ENCODE measurements at regions not wholly inside any gene's neighbourhood (a gene's known extent, or its start where the extent isn't known, plus 50 kb on each side); places are given as distances from the start of the nearest gene placed in this dataset.
"Not testable (repeated sequence)": the region's sequence is repeated elsewhere in the genome, so short reads cannot be mapped to it uniquely, and the experiment has no call there.

DNA sequence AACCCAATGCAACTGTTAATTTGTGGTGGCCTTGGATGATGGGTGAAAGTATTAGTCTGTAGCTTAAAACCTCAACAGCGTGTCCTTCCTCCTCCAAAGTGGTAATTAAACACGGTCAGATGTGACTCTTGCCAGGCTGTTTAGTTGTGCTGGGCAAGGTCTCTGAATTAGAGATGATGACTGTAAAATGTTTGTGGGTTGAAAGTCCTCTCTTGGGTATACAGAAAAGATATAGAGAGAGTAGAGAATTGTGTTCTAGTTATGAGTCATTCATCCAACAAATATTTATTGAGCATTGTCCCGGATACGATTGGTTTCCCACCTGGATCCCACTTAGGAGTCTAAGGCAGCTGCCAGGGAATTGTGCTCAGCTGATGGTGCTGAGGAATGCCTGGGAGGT, 343.7 kb downstream of the NPIPA7 start:
- TF ChIP-seq, protein P1, sequence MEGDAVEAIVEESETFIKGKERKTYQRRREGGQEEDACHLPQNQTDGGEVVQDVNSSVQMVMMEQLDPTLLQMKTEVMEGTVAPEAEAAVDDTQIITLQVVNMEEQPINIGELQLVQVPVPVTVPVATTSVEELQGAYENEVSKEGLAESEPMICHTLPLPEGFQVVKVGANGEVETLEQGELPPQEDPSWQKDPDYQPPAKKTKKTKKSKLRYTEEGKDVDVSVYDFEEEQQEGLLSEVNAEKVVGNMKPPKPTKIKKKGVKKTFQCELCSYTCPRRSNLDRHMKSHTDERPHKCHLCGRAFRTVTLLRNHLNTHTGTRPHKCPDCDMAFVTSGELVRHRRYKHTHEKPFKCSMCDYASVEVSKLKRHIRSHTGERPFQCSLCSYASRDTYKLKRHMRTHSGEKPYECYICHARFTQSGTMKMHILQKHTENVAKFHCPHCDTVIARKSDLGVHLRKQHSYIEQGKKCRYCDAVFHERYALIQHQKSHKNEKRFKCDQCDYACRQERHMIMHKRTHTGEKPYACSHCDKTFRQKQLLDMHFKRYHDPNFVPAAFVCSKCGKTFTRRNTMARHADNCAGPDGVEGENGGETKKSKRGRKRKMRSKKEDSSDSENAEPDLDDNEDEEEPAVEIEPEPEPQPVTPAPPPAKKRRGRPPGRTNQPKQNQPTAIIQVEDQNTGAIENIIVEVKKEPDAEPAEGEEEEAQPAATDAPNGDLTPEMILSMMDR (IDR thresholded peaks at IDR 0.05; ENCODE audit: insufficient read depth, low read length, poor library complexity, severe bottlenecking) = not testable (repeated sequence)
- TF ChIP-seq EZH2phosphoT487 (conservative IDR thresholded peaks at IDR 0.05; ENCODE audit: low read length) = not testable (repeated sequence)

Measured in SU-DHL-6 (cell line).